BJ (cell line): ENCODE measurements at regions not wholly inside any gene's neighbourhood (a gene's known extent, or its start where the extent isn't known, plus 50 kb on each side); places are given as distances from the start of the nearest gene placed in this dataset.
A peak's percentile ranks its signal among the peaks of the same experiment; 100 is the strongest.

Source experiments
- CTCF ChIA-PET: fragments of 350-600 bp; formaldehyde crosslinking; extraction: SDS; loops from one replicate; lab custom pipeline; 2021; ENCODE audit warnings: antibody characterized with exemption, inconsistent platforms; lab: Yijun Ruan, JAX
- POLR2A ChIA-PET: fragments of 300-600 bp; sonication (Branson Sonifier 250); formaldehyde crosslinking; extraction: SDS; loops from one replicate; lab custom pipeline; 2021; ENCODE audit warnings: antibody characterized with exemption; lab: Charles Lee
- DNase-seq: peaks from one replicate; pipeline ENCODE4 v3.0.0-alpha.2; 2011; ENCODE audit warnings: low read depth
- H3K27me3 ChIP-seq: 2 replicates; pipeline ENCODE4 v1.6.0; 2011; ENCODE audit warnings: low read length; ENCODE audit not compliant: control insufficient read depth, insufficient read depth
- H3K36me3 ChIP-seq: 2 replicates; pipeline ENCODE4 v1.5.1; 2011; ENCODE audit warnings: low read length; ENCODE audit not compliant: control insufficient read depth, insufficient read depth
- H3K4me3 ChIP-seq: 2 replicates; pipeline ENCODE4 v1.5.1; 2011; ENCODE audit warnings: low read depth, mild to moderate bottlenecking, control low read depth, low read length
- TF ChIP-seq, protein P1 (sequence below): IDR thresholded peaks from 2 replicates; pipeline ENCODE4 v1.5.1; 2011; ENCODE audit warnings: low read depth, mild to moderate bottlenecking, control low read depth, inconsistent platforms, low read length, moderate library complexity; ENCODE audit not compliant: insufficient read depth

DNA sequence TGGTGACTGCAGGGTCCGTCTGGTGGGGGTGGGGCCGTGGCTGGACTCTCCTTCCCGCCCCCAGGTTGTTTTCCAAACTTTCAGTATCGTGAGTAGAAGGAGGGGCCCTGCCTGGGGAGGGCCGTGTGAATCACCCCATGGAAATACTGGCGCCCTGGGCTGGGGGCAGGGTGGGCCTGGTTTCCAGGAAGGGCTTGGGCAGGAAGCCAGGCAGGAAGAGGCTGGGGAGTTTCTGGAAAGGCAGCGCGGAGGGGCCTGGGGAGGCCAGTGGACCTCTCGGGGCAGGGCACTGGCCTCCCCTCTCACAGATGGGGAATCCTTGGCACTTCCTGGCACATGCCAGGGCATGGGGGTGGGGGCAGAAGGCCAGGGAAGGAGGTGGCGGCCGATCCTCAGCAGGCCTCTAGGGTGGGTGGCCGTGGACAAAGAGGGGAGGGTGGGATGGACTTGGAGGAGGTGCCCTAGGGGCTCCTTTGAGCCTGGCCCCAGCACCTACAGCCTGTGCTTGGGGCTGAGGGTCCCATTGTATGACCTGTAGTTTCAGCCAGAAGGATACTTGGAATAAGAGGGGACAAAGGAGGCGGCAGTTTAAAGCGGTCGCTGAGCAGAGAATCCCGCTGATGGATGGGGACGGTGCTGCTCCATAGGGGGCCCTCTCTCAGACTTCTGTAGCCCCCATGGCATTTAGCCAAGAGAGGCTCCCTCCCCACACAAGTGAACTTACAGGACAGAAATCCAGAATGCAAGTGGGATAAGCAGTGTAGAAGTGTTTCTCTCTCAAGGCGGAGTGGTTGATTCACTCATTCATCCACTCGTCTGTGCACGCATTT lies 56.5 kb upstream of the GATA2 start:
- CTCF ChIA-PET = no interaction called here
- peak; percentile 29 for DNase-seq
- no peak overlapping the region for H3K4me3 ChIP-seq
- no peaks in the 10 kb centered on the region for H3K36me3 ChIP-seq
- TF ChIP-seq, protein P1, sequence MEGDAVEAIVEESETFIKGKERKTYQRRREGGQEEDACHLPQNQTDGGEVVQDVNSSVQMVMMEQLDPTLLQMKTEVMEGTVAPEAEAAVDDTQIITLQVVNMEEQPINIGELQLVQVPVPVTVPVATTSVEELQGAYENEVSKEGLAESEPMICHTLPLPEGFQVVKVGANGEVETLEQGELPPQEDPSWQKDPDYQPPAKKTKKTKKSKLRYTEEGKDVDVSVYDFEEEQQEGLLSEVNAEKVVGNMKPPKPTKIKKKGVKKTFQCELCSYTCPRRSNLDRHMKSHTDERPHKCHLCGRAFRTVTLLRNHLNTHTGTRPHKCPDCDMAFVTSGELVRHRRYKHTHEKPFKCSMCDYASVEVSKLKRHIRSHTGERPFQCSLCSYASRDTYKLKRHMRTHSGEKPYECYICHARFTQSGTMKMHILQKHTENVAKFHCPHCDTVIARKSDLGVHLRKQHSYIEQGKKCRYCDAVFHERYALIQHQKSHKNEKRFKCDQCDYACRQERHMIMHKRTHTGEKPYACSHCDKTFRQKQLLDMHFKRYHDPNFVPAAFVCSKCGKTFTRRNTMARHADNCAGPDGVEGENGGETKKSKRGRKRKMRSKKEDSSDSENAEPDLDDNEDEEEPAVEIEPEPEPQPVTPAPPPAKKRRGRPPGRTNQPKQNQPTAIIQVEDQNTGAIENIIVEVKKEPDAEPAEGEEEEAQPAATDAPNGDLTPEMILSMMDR = no peak
- H3K27me3 ChIP-seq = no peaks in the 10 kb centered on the region
- POLR2A ChIA-PET = no interaction called here

DNA sequence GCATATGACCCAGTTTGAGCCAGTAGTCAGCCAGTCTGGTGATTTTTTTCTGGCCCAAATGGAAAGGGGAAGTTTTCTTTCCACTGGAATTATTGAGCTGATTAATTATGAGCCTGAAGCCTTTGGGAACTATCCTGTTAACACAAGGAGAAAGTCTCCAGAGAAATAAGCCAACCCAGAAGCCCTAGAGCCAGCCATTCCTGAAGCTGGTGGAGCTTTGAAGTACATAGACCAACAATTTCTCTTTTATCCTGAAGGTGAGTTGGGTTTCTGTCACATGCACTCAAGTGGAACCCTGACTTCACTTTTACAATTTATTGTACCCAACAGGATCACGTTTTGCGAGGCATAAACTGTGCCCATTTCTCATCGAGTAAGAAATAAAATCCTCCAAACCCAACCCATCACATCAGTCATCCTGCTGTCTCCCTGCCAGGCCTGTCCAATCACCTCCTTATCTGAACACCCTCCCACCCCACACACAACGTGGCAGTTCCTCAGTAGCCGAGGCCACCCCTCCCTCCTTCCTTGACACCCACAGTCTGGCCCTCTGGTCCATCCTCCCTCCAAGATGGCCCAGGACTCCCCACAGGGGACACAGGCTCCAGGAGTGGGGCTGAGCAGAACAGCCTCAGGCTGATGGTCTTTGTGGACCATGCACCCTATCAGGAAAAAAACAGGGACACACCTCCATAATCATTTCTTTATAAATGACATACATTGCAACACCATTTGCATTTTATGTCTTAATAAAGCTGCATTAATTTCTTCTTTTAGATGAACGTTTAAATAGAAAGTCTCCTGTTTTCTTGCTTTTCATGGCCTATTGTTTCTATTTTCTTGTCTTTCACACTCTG lies 55.7 kb upstream of the GATA2 start:
- POLR2A ChIA-PET = no interaction called here
- CTCF ChIA-PET = interaction anchor here (1.9 kb wide), 1 partner anchor 10 kb away, joined by 8 read pairs; no protein-coding TSS in a partner anchor
- TF ChIP-seq, protein P1 = no peak
- Histone ChIP-seq H3K4me3 (no peak overlapping the region), H3K36me3 (no peaks in the 10 kb centered on the region), H3K27me3 (no peaks in the 10 kb centered on the region)
- DNase-seq = no peak

DNA sequence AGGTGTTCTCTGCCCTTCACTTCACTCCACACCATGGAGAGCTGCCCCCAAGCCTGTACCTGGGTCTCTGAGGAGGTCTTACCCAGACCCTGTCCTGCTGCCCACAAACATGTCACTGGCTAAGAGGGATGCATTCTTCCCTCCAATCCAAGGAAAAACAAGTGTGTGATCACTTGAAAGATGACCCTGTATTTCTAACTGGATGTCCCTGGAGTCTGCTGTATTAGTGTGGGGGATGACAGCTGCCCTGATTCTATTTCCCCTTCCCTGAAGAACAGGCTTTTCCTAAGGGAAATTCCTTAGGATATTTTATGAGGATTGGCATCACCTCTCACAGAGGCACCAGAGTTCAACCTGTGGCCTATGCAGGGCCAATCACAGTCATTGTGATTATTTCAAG lies 55.0 kb upstream of the GATA2 start:
- TF ChIP-seq, protein P1 = no peak
- Histone ChIP-seq H3K36me3 (no peaks in the 10 kb centered on the region), H3K27me3 (no peaks in the 10 kb centered on the region), H3K4me3 (no peak overlapping the region)
- POLR2A ChIA-PET = no interaction called here
- DNase-seq = no peak
- CTCF ChIA-PET = interaction anchor here (1.9 kb wide), 1 partner anchor 9 kb away, joined by 8 read pairs; no protein-coding TSS in a partner anchor

DNA sequence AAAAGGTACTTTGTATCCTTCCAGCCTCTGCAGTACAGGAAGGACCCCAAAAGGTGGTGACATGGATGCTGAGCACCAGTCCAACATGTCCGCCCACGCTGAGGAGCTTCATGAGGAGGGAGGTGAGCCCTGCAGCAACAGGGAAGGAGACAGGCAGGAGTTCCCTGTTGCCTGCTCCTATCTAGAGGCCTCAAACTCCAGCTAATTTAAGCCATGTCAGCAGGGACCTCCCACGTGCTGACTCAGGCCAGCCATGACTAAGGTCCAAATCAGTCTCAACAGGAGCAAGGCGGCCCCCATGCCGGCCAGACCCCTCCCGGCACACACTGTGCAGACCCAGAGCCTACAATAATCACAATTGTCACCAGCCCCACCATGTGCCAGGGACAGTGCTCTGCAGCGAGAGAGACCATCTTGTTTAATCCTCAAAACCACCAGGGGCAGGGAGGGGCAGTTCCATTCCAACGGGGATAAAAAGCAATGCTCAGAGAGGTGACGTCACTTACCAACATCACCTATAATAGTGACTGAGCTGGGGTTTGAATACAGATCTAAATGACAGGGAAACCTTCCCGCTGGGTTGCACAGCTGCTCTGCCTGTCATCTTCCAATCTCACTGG lies 54.5 kb upstream of the GATA2 start:
- no peaks in the 10 kb centered on the region for H3K36me3 ChIP-seq
- no peak overlapping the region for H3K4me3 ChIP-seq
- ChIA-PET CTCF (interaction anchor here (0.7 to 1.9 kb wide), 2 partner anchors 9 to 70 kb away, joined by 3 to 8 read pairs; no protein-coding TSS in a partner anchor), POLR2A (no interaction called here)
- no peaks in the 10 kb centered on the region for H3K27me3 ChIP-seq
- DNase-seq = peak; percentile 10
- TF ChIP-seq, protein P1 = no peak
